Muscle of leg (tissue), 3 donors: ENCODE measurements at regions not wholly inside any gene's neighbourhood (a gene's known extent, or its start where the extent isn't known, plus 50 kb on each side); places are given as distances from the start of the nearest gene placed in this dataset.

Source experiments
- DNase-seq: peaks from one replicate; pipeline ENCODE4 v3.0.0; 2013
- H3K27ac ChIP-seq: one replicate; pipeline ENCODE4 v1.5.1; 2013; ENCODE audit warnings: mild to moderate bottlenecking, low read length, control low read depth
- H3K27me3 ChIP-seq: one replicate; pipeline ENCODE4 v1.6.1; 2013; ENCODE audit warnings: low read length; ENCODE audit not compliant: control insufficient read depth, insufficient read depth
- H3K36me3 ChIP-seq: one replicate; pipeline ENCODE4 v1.6.1; 2013; ENCODE audit warnings: low read length; ENCODE audit not compliant: control insufficient read depth, insufficient read depth
- H3K4me1 ChIP-seq: one replicate; pipeline ENCODE4 v1.6.1; 2013; ENCODE audit warnings: low read length; ENCODE audit not compliant: control insufficient read depth, insufficient read depth
- H3K4me3 ChIP-seq: one replicate; pipeline ENCODE4 v1.5.1; 2013; ENCODE audit warnings: low read length, control low read depth
- H3K9me3 ChIP-seq: replicated peaks from 2 replicates; pipeline ENCODE4 v1.6.1; 2013; ENCODE audit warnings: low read depth, low read length; ENCODE audit not compliant: control insufficient read depth
- WGBS: methylation state at CpG from one replicate; pipeline ENCODE4 v1.1.5; 2013; ENCODE audit warnings: missing lambda C conversion rate; ENCODE audit not compliant: insufficient coverage; 5-methylcytosine and 5-hydroxymethylcytosine counted together

DNA sequence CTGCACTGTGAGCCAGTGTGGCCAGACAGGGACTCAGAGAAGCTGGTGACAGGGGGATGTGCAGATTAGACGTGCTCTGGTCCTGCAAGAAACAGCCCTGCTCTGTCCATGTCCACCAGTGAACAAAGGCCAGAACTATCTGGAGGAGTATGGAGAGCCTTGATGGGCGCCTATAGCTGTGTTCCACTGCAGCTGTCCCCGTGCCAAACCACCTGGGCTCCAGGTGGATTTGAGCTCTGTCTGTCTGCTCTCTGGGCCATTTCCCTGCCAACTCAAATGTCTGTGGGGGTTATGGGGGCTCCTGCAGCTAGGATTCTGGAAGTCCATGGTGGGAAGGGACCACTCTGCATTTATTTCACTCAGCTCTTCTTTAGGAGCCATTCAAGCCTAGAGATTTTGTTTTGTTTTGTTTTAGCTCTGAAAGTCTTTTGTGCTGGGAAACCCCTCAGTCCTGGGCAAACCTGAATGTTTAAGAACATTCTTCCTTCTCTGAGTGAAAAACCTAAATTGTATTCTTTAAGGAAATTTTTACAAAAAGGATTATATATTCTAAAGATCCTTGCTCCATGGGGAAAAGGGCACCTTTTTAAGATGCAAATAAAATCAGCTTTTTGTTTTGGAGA, 1039.5 kb upstream of the SORCS1 start:
- no peak overlapping the region for H3K4me3 ChIP-seq
- H3K36me3 ChIP-seq, result no peaks in the 10 kb centered on the region
- H3K4me1 ChIP-seq, result no peaks in the 10 kb centered on the region
- no peaks in the 10 kb centered on the region for H3K9me3 ChIP-seq
- no peak for DNase-seq
- 76% methylated on average over 3 of the region's 3 CpGs for WGBS
- H3K27ac ChIP-seq, result no peak overlapping the region
- no peaks in the 10 kb centered on the region for H3K27me3 ChIP-seq

GRCh38 chr10:108187408-108188012, 1023.0 kb upstream of the SORCS1 start:
- H3K9me3 ChIP-seq, result no peaks in the 10 kb centered on the region
- no peaks in the 10 kb centered on the region for H3K36me3 ChIP-seq
- H3K4me1 ChIP-seq, result no peaks in the 10 kb centered on the region
- H3K27ac ChIP-seq, result no peak overlapping the region
- DNase-seq, result no peak
- no CpG with 5 or more reads among the region's 3 CpGs for WGBS
- no peaks in the 10 kb centered on the region for H3K27me3 ChIP-seq
- H3K4me3 ChIP-seq, result no peak overlapping the region

GRCh38 chr10:108184114-108184513, 1019.6 kb upstream of the SORCS1 start:
- H3K4me3 ChIP-seq, result no peak overlapping the region
- H3K27me3 ChIP-seq, result no peaks in the 10 kb centered on the region
- peak; percentile 69 for DNase-seq
- no peaks in the 10 kb centered on the region for H3K4me1 ChIP-seq
- no peaks in the 10 kb centered on the region for H3K36me3 ChIP-seq
- WGBS, result 20% methylated on average over 1 of the region's 1 CpG
- H3K9me3 ChIP-seq, result no peaks in the 10 kb centered on the region
- H3K27ac ChIP-seq, result no peak overlapping the region

DNA sequence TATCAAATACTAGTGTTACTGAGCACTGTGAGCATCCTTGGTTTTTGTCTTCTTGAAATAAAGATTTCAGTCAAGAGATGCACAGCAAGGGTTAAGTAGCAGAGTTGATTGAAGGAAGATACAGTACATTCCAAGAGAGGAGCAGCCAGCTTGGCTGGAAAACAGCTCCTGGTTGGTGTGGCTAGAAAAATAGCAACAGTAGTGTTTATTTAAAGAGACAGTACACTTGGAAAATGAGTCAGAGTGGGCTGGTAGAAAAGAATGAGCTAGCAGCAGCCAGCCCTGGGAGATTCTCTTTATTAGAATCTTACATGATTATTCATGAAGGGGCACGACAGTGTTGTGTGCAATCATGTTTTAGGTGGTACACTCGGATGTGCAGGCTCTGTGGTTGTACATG, 1016.4 kb upstream of the SORCS1 start:
- Histone ChIP-seq H3K4me3 (no peak overlapping the region), H3K9me3 (no peaks in the 10 kb centered on the region), H3K27ac (no peak overlapping the region), H3K4me1 (no peaks in the 10 kb centered on the region), H3K27me3 (no peaks in the 10 kb centered on the region), H3K36me3 (no peaks in the 10 kb centered on the region)
- DNase-seq, result peak; percentile 25
- WGBS, result no CpG with 5 or more reads among the region's 2 CpGs

- DNase-seq, result peak; percentile 36
- no peaks in the 10 kb centered on the region for H3K36me3 ChIP-seq
- WGBS, result no CpG with 5 or more reads among the region's 1 CpG
- no peaks in the 10 kb centered on the region for H3K4me1 ChIP-seq
- H3K4me3 ChIP-seq, result no peak overlapping the region
- H3K9me3 ChIP-seq, result no peaks in the 10 kb centered on the region
- H3K27ac ChIP-seq, result no peak overlapping the region
- H3K27me3 ChIP-seq, result no peaks in the 10 kb centered on the region
Observed at GRCh38 chr10:108169846-108170245, 1005.3 kb upstream of the SORCS1 start.

DNA sequence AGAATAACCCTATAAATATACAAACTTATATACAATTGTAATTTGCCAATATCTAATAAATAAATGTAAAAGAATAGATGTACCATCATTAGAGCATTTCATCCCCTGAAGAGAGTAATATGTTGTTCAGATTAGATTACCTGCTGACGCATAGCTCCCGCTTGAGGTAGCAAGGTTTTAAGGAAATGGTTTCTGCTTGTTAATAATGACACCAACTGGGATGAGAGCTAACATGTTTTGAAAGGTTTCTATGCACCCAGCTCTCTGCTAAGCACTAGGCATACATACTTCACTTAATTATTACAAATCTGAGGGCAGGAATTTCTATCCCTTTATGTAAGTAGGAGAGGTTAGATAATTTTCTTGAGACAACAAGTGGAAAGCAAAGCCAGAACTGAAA, 1003.3 kb upstream of the SORCS1 start:
- Histone ChIP-seq H3K36me3 (no peaks in the 10 kb centered on the region), H3K27ac (no peak overlapping the region), H3K4me1 (no peaks in the 10 kb centered on the region), H3K9me3 (no peaks in the 10 kb centered on the region), H3K4me3 (no peak overlapping the region), H3K27me3 (no peaks in the 10 kb centered on the region)
- no CpG with 5 or more reads among the region's 2 CpGs for WGBS
- DNase-seq, result no peak

GRCh38 chr10:108166401-108166800, 1001.9 kb upstream of the SORCS1 start:
- no peaks in the 10 kb centered on the region for H3K4me1 ChIP-seq
- H3K27me3 ChIP-seq, result no peaks in the 10 kb centered on the region
- DNase-seq, result no peak
- WGBS, result 86% methylated on average over 5 of the region's 7 CpGs
- H3K27ac ChIP-seq, result no peak overlapping the region
- H3K4me3 ChIP-seq, result no peak overlapping the region
- no peaks in the 10 kb centered on the region for H3K36me3 ChIP-seq
- no peaks in the 10 kb centered on the region for H3K9me3 ChIP-seq

- H3K4me1 ChIP-seq, result no peaks in the 10 kb centered on the region
- no peak overlapping the region for H3K4me3 ChIP-seq
- WGBS, result no CpG with 5 or more reads among the region's 2 CpGs
- no peak for DNase-seq
- no peaks in the 10 kb centered on the region for H3K27me3 ChIP-seq
- peaks cover 4% of the 10 kb centered on the region for H3K9me3 ChIP-seq
- H3K36me3 ChIP-seq, result no peaks in the 10 kb centered on the region
- no peak overlapping the region for H3K27ac ChIP-seq
Observed at GRCh38 chr10:108147346-108147745, 982.8 kb upstream of the SORCS1 start.

DNA sequence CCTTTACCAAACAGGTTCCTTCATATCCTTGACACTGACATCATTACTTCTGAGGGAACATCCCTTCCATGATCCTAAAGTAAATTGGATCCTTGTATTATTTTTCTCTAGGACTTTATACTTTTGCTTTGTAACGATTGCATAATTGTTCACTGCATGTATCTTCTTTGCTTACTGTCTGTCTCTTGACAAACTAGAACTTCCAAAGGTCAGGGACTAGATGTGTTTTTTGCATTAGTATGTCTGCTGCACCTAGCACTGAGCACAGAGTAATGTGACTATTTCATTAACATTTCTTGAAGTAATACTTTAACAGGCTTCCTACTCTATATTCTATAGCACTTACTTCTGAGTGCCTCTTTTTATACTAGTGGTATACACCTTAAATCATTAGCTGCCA, 976.6 kb upstream of the SORCS1 start:
- peaks cover under 1% of the 10 kb centered on the region for H3K9me3 ChIP-seq
- H3K27ac ChIP-seq, result no peak overlapping the region
- H3K4me1 ChIP-seq, result no peaks in the 10 kb centered on the region
- WGBS, result no CpG with 5 or more reads among the region's 1 CpG
- H3K4me3 ChIP-seq, result no peak overlapping the region
- DNase-seq, result no peak
- no peaks in the 10 kb centered on the region for H3K27me3 ChIP-seq
- H3K36me3 ChIP-seq, result no peaks in the 10 kb centered on the region

DNA sequence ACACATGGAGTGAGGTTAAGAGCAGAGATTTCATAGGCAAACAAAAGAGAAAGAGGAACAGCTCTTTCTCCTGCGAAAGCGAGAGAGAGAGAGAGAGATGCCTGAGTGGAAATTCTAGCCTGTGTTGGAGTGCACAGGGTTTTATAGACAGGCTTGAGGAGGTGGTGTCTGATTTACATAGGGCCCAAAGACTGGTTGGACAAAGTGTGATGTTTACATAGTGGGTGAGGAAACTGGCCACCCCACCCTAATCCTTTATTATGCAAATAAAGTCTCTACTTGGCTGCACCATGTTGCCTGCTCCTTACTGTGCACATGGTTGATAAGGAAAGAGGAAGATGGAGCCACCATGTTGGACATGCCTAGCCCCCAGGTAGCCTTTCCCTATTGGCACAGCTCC, 967.8 kb upstream of the SORCS1 start:
- no peak for DNase-seq
- Histone ChIP-seq H3K36me3 (no peaks in the 10 kb centered on the region), H3K4me1 (no peaks in the 10 kb centered on the region), H3K27ac (no peak overlapping the region), H3K27me3 (no peaks in the 10 kb centered on the region), H3K4me3 (no peak overlapping the region), H3K9me3 (no peaks in the 10 kb centered on the region)
- no CpG with 5 or more reads among the region's 2 CpGs for WGBS

DNA sequence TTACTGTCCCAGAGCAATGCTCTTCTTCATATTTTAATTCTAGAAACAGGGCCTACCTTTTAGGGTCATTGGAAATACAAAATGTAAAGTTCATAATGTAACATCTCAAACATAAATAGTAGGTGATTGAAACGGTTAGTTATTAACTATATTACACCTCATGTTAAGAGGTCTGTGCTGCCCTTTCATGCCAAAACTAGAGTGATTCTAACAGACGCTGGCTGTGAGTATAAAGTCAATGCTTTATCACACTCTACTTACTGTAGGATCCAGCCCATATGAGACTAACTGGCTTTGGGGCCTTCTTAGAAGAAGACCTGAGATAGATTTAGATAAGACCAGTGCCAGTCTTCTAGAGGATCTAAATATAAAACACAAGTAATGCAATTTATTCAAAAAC, 966.1 kb upstream of the SORCS1 start:
- Histone ChIP-seq H3K27ac (no peak overlapping the region), H3K36me3 (no peaks in the 10 kb centered on the region), H3K4me1 (no peaks in the 10 kb centered on the region), H3K4me3 (no peak overlapping the region), H3K9me3 (no peaks in the 10 kb centered on the region), H3K27me3 (no peaks in the 10 kb centered on the region)
- no CpG with 5 or more reads among the region's 2 CpGs for WGBS
- no peak for DNase-seq
